ENCODE measurements at regions not wholly inside any gene's neighbourhood (a gene's known extent, or its start where the extent isn't known, plus 50 kb on each side); places are given as distances from the start of the nearest gene placed in this dataset.

GRCh38 chr5:169472544-169472943 lies 111.0 kb upstream of the SPDL1 start:
- no peak for DNase-seq
- TF ChIP-seq, protein P1, sequence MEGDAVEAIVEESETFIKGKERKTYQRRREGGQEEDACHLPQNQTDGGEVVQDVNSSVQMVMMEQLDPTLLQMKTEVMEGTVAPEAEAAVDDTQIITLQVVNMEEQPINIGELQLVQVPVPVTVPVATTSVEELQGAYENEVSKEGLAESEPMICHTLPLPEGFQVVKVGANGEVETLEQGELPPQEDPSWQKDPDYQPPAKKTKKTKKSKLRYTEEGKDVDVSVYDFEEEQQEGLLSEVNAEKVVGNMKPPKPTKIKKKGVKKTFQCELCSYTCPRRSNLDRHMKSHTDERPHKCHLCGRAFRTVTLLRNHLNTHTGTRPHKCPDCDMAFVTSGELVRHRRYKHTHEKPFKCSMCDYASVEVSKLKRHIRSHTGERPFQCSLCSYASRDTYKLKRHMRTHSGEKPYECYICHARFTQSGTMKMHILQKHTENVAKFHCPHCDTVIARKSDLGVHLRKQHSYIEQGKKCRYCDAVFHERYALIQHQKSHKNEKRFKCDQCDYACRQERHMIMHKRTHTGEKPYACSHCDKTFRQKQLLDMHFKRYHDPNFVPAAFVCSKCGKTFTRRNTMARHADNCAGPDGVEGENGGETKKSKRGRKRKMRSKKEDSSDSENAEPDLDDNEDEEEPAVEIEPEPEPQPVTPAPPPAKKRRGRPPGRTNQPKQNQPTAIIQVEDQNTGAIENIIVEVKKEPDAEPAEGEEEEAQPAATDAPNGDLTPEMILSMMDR (IDR thresholded peaks at IDR 0.05) = no peak
- TF ChIP-seq POLR2A (IDR thresholded peaks at IDR 0.05) = no peak
- Histone ChIP-seq H3K27ac (no peak overlapping the region), H3K4me3 (no peak overlapping the region), H3K9me3 (no peaks in the 10 kb centered on the region), H3K27me3 (no peaks in the 10 kb centered on the region), H3K4me1 (no peaks in the 10 kb centered on the region), H3K36me3 (no peaks in the 10 kb centered on the region)
- intact Hi-C loops (cut with DNase I; ENCODE audit: low total_unique reads) = no loop called here

DNA sequence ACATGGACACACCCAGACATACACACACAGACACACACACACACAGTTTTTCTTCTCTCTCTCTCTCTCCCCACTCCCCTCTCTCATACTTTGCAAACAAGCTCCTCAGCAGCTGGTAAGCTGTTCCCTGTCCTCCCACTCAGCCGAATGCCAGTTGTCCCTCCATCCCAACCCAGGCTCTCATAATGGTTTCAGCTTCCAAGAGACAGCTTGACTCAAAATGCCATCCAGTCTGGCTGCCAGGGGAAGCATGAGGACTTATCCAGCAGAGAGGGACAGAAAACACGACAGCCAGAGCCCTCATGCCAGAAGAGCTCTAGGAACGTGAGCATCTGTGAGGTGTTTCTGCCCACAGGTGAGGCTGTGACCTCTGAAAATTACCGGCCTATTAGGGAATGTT lies 112.6 kb upstream of the SPDL1 start:
- Histone ChIP-seq H3K36me3 (no peaks in the 10 kb centered on the region), H3K4me1 (no peaks in the 10 kb centered on the region), H3K27ac (no peak overlapping the region), H3K9me3 (no peaks in the 10 kb centered on the region), H3K4me3 (no peak overlapping the region), H3K27me3 (no peaks in the 10 kb centered on the region)
- no peak for DNase-seq
- intact Hi-C loops (cut with DNase I; ENCODE audit: low total_unique reads) = no loop called here
- TF ChIP-seq POLR2A (IDR thresholded peaks at IDR 0.05) = no peak
- TF ChIP-seq, protein P1 (IDR thresholded peaks at IDR 0.05) = no peak

DNA sequence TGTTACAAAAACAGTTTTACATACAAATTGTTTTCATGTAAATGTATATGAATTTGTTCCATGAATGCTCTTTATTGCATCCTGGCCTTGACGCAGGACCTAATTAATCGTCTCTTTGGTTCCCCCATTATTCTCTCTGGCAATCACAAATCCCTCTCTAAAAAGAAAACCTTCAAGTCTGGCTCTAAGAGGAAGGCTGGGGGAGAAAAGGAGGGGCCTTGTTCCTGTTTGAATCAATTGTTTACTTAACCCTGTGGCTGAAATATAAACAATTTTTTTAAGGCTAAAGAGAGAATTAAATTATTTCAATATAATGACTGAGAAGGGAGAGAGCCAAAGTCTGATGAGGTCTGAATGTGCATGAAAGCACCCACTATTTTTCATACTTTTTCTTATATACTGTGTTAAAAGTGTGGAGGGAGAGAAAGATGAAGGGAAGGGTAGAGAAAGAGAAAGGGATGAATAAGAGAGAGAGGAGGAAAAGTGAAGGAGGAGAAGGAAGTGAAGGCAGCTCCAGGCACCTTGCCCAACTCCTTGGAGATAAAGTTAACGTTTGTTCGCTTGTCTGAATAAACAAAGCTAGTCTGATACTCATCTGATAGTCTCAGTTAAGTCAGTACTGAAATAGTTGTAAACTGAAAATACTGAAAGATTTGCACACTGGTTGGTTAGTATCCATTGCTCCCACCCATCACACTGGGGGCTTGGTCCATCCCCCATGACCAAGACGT lies 116.4 kb upstream of the SPDL1 start:
- H3K9me3 ChIP-seq = no peaks in the 10 kb centered on the region
- intact Hi-C loops (cut with DNase I; ENCODE audit: low total_unique reads) = no loop called here
- H3K27me3 ChIP-seq = no peaks in the 10 kb centered on the region
- no peaks in the 10 kb centered on the region for H3K36me3 ChIP-seq
- no peak for DNase-seq
- TF ChIP-seq, protein P1 (IDR thresholded peaks at IDR 0.05) = no peak
- TF ChIP-seq POLR2A (IDR thresholded peaks at IDR 0.05) = no peak
- no peak overlapping the region for H3K27ac ChIP-seq
- no peak overlapping the region for H3K4me3 ChIP-seq
- no peaks in the 10 kb centered on the region for H3K4me1 ChIP-seq

- no peak for TF ChIP-seq POLR2A (IDR thresholded peaks at IDR 0.05)
- TF ChIP-seq, protein P1 (IDR thresholded peaks at IDR 0.05) = no peak
- Histone ChIP-seq H3K27me3 (no peaks in the 10 kb centered on the region), H3K4me3 (no peak overlapping the region), H3K36me3 (no peaks in the 10 kb centered on the region), H3K4me1 (no peaks in the 10 kb centered on the region), H3K9me3 (no peaks in the 10 kb centered on the region), H3K27ac (no peak overlapping the region)
- no peak for DNase-seq
- intact Hi-C loops (cut with DNase I; ENCODE audit: low total_unique reads) = no loop called here
Measured at GRCh38 chr5:169460896-169461295, 122.7 kb upstream of the SPDL1 start.

DNA sequence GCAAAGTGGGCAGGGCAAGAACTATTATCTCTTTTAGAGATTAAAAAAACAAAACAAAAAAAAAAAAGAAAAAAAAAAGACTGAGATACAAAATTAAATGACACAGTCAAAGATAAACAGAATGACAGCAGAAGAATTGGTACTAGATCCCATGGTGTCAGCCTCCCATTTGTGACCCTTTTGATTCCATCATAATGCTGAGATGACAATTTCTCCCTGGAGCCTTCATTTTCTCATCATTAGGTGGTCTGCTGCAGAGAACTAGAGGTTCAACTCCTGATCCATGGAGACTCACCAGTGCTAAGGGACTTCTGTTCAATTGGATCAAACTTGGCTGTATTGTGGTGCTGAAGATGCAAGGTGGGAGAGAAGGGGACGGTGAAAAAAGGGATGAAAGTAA lies 123.5 kb upstream of the SPDL1 start:
- TF ChIP-seq, protein P1 (IDR thresholded peaks at IDR 0.05) = no peak
- no peak for TF ChIP-seq POLR2A (IDR thresholded peaks at IDR 0.05)
- Histone ChIP-seq H3K4me1 (no peaks in the 10 kb centered on the region), H3K27ac (no peak overlapping the region), H3K4me3 (no peak overlapping the region), H3K36me3 (no peaks in the 10 kb centered on the region), H3K27me3 (no peaks in the 10 kb centered on the region), H3K9me3 (no peaks in the 10 kb centered on the region)
- intact Hi-C loops (cut with DNase I; ENCODE audit: low total_unique reads) = no loop called here
- no peak for DNase-seq

All from uterus (tissue), 3 donors.